ENCODE measurements at regions not wholly inside any gene's neighbourhood (a gene's known extent, or its start where the extent isn't known, plus 50 kb on each side); places are given as distances from the start of the nearest gene placed in this dataset.

GRCh38 chr11:127875131-127875530 is 712.2 kb downstream of the ETS1 start:
- no peak overlapping the region for H3K27ac ChIP-seq (ENCODE audit: insufficient read depth, low read length)
- H3K9ac ChIP-seq (ENCODE audit: low read depth, low read length), result no peak overlapping the region
- H3K4ac ChIP-seq (ENCODE audit: low read depth, low read length), result no peak overlapping the region
- no peaks in the 10 kb centered on the region for H4K20me1 ChIP-seq (ENCODE audit: insufficient read depth, low read length)
- no peak overlapping the region for H4K91ac ChIP-seq (ENCODE audit: insufficient read depth, low read depth, low read length)
- DNase-seq (no peak), ATAC-seq (ENCODE audit: low read depth) (no peak)
- ChIA-PET CTCF (interaction anchor here (0.6 kb wide), 1 partner anchor 19 kb away, joined by 3 read pairs; no protein-coding TSS in a partner anchor), POLR2A (ENCODE audit: unreplicated experiment) (no interaction called here)
- H2AK5ac ChIP-seq (ENCODE audit: low read depth, low read length), result no peak overlapping the region
- H3K27me3 ChIP-seq (ENCODE audit: control insufficient read depth, insufficient read depth, low read length), result 0 out of 2 replicates have a peak, but pooled peaks cover 1% of the 10 kb centered on the region
- no peaks in the 10 kb centered on the region for H3K9me3 ChIP-seq (ENCODE audit: control insufficient read depth, insufficient read depth, low read length)
- dilution Hi-C loops (cut with HindIII; ENCODE audit: low sequenced_read_pairs, unreplicated experiment), result no loop called here
- no peak overlapping the region for H2AFZ ChIP-seq (replicated peaks; ENCODE audit: low read length, poor library complexity)
- H3K4me2 ChIP-seq (ENCODE audit: low read depth, low read length), result no peak overlapping the region
- BruUV-seq (replicated peaks), result no TSS peak
- no peaks in the 10 kb centered on the region for H3K4me1 ChIP-seq (ENCODE audit: control insufficient read depth, insufficient read depth, low read length)
- H2AK9ac ChIP-seq (replicated peaks; ENCODE audit: low read depth, low read length, poor library complexity), result no peak overlapping the region
- TF ChIP-seq RCOR1 (IDR thresholded peaks at IDR 0.05; ENCODE audit: insufficient replicate concordance, low read length) (no peak), RFX5 (IDR thresholded peaks at IDR 0.05; ENCODE audit: low read depth, low read length) (no peak), NFE2L2 (IDR thresholded peaks at IDR 0.05; ENCODE audit: low read depth, low read length) (no peak), MXI1 (IDR thresholded peaks at IDR 0.05; ENCODE audit: borderline replicate concordance, low read depth, low read length) (no peak), RAD21 (IDR thresholded peaks at IDR 0.05; ENCODE audit: low read length) (no peak), CHD1 (IDR thresholded peaks at IDR 0.05; ENCODE audit: low read depth, low read length) (no peak), CEBPB (IDR thresholded peaks at IDR 0.05; ENCODE audit: low read depth, low read length) (no peak), MAFK (IDR thresholded peaks at IDR 0.05; ENCODE audit: low read depth, low read length) (no peak), ELK1 (IDR thresholded peaks at IDR 0.05; ENCODE audit: borderline replicate concordance, low read depth, low read length) (no peak), USF2 (IDR thresholded peaks at IDR 0.05; ENCODE audit: low read depth, low read length) (no peak), FOS (IDR thresholded peaks at IDR 0.05; ENCODE audit: low read depth, low read length) (no peak)
- H3K23ac ChIP-seq (ENCODE audit: low read depth, low read length), result no peak overlapping the region
- H3K9me1 ChIP-seq (ENCODE audit: insufficient read depth, low read length), result no peaks in the 10 kb centered on the region
- no peak overlapping the region for H2BK20ac ChIP-seq (ENCODE audit: low read depth, low read length)
- no peak overlapping the region for H3K14ac ChIP-seq (replicated peaks; ENCODE audit: low read depth, low read length)
- no peaks in the 10 kb centered on the region for H3K36me3 ChIP-seq (ENCODE audit: control insufficient read depth, insufficient read depth, low read length)
- WGBS, 2 experiments (ENCODE audit: extremely low coverage in 2 of 2, insufficient read length in 1 of 2), result no CpG with 5 or more reads among the region's 2 CpGs
- H3K4me3 ChIP-seq (ENCODE audit: insufficient read depth, low read depth, low read length), result no peak overlapping the region
- H4K8ac ChIP-seq (ENCODE audit: low read depth in 2 of 2, low read length in 2 of 2), result no peak overlapping the region
- no peak overlapping the region for H2BK5ac ChIP-seq (ENCODE audit: low read depth, low read length, poor library complexity, severe bottlenecking)
- intact Hi-C loops (cut with micrococcal nuclease), result no loop called here
- H3K56ac ChIP-seq (ENCODE audit: extremely low read depth, insufficient read depth, low read length), result no peak overlapping the region
- no peak overlapping the region for H4K5ac ChIP-seq (ENCODE audit: low read depth, low read length)
- in situ Hi-C loops (cut with MboI; ENCODE audit: low sequenced_read_pairs), result no loop called here
- no peak overlapping the region for H2BK15ac ChIP-seq (ENCODE audit: low read depth, low read length)
- H2BK120ac ChIP-seq (ENCODE audit: low read depth, low read length), result no peak overlapping the region
- no peak overlapping the region for H3K18ac ChIP-seq (ENCODE audit: low read depth, low read length)
- H3K79me1 ChIP-seq (ENCODE audit: low read depth in 1 of 2, low read length in 2 of 2), result no peaks in the 10 kb centered on the region
